Activated CD8-positive, alpha-beta memory T cell treated with anti-CD3 and anti-CD28 coated beads for 36 hours (primary cell): ENCODE measurements at regions not wholly inside any gene's neighbourhood (a gene's known extent, or its start where the extent isn't known, plus 50 kb on each side); places are given as distances from the start of the nearest gene placed in this dataset.

ENCODE experiments used
- CTCF ChIA-PET: fragments of 350-600 bp; sonication (Branson Sonifier 250); formaldehyde crosslinking; loops from one replicate; lab custom pipeline; 2021; ENCODE audit warnings: antibody characterized with exemption; lab: Charles Lee
- POLR2A ChIA-PET: fragments of 350-600 bp; sonication (Branson Sonifier 250); formaldehyde crosslinking; loops from one replicate; lab custom pipeline; 2021; ENCODE audit warnings: antibody characterized with exemption; lab: Charles Lee

DNA sequence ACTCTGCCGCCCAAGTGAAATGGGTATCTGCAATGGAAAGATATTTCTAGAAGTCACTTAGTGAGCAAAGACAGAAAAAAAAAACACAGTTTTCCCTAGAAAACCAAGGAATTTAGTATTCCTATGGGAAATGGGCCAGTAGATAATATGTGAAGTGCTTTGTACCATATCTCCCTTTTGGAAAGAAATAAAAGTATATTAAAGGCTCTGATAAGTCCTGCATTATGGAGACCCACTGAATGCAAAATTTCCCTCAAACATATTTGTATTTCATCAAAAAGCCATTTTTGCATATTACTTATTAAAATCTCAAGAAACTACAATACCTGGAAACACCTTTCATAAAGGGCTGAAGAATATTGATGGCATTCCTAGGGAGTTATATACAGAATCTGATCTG, 51.6 kb upstream of the DYNLRB2 start:
- POLR2A ChIA-PET: no interaction called here
- CTCF ChIA-PET: no interaction called here

DNA sequence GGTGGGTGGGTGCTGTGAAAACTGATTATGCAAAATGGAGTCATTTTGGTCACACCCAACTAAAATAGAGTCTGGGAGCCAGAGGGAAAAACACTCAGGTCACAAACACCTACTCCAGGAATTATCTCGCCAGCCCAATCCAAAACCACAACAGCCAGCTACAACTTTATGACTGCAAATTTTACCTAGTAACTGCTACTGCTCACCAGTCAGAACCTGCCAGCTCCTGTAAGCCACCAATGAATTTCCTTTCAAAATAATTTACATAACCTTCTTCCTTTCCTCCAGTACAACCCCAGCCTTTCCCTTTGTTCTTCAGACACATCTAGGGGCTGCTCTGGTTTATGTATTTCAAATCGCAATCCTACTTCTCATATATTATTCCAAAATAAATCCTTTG, 52.6 kb upstream of the DYNLRB2 start:
- ChIA-PET CTCF (no interaction called here), POLR2A (no interaction called here)

DNA sequence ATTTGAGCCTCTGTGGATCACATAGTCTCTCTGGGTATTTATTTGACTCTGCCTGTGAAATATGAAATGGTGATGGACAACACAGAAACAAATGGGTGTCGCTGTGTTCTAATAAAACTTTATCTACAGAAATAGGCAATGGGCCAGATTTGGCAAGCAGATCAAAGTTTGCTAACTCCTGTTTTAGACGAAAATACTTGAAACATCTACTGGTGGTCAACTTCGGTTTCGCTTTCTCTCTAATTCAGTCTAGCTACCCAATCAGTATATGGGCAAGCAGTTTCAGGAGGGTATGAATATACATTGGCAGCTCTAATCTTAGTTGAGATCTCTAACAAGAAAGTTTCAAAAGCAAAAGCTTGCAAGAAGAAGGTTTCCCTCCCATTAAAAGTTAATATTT, 60.1 kb upstream of the DYNLRB2 start:
- CTCF ChIA-PET: no interaction called here
- POLR2A ChIA-PET: no interaction called here

DNA sequence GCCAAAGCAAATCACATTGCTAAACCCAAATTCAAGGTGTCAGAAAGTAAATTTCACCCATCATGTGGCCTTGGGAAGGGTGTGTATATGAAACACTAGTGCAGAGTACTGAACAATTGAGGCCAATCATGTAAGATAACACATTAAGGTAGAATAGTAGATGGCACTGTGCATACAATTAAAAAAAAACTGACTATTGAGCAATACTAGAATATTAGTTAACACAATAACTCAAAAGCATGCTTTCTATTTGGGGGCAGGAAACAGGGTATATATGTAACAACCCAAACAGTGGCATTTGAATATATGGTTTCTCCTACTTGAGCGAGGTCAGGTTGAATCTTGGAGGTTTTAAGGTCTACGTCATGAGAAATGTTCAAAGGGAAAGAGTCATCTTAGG, 63.0 kb upstream of the DYNLRB2 start:
- CTCF ChIA-PET: no interaction called here

DNA sequence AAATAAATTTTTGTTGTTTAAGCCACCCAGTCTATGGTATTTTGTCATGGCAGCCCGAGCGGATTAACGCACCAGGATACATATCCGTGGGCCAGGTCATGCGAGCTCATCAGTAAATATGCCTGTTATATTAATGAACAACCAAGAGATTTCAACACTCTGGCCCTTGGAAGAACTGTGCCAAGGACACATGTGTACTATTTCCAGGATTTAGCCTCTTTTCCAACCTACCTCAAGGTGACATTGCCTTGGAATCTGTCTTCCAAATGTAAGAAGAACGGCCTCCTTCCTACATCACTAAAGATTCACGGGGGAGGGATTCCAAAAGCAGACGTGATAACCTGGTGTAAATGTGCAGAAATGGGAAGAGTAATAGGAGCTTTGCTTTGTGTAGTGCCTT, 72.8 kb upstream of the DYNLRB2 start:
- CTCF ChIA-PET: no interaction called here
- POLR2A ChIA-PET: no interaction called here

More for the DNA sequence above, 63.0 kb upstream of the DYNLRB2 start:
- POLR2A ChIA-PET: interaction anchor here (0.7 kb wide), 1 partner anchor 1265 kb away, joined by 4 read pairs; no protein-coding TSS in a partner anchor

DNA sequence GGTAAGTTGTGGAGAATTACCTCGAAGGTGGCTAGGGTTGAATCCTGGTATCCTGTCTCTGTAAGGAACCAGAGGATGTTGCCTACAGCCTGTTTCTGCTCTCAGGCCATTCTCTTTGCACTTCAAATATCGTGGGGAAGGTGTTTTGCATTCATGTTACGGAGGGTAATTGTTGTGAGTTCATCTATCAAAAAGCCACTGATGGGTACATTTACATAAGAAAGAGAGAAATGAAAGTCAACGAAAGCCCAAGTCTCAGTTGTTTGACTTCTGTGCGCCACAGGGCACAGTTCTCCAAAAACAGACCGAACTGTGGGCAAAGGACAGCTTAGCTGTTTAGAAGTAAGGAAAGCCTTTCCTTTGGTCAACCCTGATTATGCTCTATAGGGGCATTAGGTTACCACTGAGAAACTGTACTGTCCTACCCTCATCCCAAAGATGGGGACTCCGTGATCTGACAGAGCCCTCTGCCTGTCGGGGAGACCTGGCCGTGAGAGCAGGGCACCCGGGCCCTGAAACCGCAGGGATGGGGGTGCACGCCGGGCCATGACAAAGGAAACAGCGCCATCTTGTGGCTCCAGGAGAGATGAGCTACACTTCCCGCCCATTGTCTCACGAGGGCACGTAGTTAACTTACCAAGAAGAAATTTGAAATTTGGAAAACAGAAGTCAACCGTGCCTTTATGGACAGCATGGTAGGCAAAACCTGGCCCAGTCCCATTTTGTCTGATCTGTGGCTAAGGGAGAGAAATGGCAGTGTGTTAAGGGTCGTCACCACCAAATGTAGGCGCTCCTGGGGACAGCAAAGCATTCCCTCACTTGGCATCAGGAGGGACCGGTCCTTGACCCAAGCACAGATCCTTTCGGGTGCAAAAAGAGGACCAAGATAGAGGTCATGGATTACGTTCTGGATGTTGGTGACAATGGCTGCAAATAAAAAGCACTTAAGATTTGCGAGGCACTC, 74.5 kb upstream of the DYNLRB2 start:
- POLR2A ChIA-PET: no interaction called here
- CTCF ChIA-PET: interaction anchor here (1.0 to 1.6 kb wide), 6 partner anchors 9 to 1150 kb away, joined by 3 to 7 read pairs (median 4); no protein-coding TSS in a partner anchor

DNA sequence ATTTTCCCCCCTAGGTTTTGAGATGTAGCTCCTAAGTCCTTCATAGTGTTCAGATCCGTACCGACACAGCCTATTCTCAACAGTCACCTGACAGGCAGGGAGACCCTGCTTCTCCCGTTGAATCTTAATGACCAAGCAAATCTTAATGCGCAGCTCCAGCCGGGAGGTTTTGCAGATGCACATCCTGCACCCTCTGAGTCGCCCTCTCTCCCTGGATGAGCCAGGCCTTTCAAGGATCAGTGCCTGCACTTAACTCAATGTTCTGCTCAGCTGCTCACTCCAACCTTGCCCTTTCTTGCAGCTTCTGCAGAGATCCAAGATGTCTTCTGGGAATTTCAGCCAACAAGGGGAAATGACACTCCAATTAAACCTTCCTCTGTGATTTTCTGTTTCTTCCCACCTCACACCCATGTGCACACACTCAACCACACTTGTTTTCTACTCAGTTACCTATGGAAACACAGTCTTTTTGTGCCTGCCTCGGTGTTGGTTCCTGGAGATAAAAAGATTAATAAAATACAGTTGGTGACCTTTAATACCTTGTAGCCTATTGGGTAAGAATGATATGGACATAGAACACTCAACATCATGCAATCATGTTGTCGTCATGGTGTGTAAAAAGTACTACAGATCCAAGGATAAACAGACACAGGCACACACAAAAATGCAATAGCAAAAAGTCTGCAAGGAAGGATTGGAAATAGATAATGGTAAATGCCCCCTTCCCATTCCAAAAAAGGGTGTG, 76.9 kb upstream of the DYNLRB2 start:
- CTCF ChIA-PET: no interaction called here
- POLR2A ChIA-PET: no interaction called here

DNA sequence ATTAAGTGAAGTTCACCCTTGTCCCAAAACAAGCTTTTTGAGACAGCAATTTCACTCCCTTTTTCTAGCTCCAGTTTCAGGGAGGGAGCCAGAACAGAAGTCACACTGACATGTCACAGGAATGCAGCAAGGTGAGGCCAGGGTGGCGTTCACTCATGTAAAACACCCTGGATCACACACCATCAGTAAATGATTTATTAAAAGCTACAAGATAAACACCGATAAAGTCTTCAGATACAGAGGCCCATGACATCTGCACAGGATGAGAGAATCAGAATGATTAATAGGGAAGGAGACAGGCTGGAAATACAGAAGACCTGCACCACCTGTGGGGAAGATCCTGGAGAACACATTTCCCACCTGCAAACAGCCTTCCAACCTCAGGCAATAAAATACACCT, 77.5 kb upstream of the DYNLRB2 start:
- ChIA-PET CTCF (no interaction called here), POLR2A (no interaction called here)

DNA sequence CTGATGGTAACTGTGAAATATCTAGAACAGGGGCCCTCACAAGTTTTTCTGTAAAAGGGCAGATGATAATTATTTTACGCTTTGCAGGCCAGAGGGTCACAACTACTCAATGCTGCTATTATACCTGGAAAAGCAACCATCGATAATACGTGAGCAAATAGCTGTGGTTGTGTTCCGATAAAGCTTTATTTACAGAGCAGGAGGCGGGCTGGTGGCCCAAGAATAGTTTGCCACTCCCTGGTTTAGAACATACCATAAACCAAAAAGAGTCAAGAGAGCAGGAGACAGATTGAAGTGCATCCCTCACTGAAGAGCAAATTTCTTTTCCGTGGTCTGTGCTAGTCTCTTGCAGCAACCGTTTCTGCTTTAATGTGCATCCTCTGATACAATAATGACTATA, 77.9 kb upstream of the DYNLRB2 start:
- CTCF ChIA-PET: no interaction called here
- POLR2A ChIA-PET: no interaction called here

DNA sequence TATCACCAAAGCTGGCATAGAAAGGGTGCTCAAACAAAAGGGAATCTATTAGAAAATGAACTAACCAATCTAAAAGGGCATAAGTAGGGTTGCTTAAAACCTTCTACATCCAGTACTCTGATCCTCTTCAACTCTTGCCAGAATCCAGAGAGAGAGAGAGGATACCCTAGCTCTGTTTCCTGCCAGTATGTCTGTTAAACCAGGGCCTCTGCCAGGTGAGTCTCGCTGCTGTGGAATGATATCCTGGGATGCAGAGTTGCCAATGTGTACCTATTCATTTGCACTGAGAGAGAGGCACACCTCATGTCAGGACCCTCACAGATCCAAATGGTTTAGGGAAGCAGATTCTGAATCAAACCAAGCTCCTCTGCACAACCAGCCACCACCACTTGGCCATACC, 79.8 kb upstream of the DYNLRB2 start:
- CTCF ChIA-PET: no interaction called here
- POLR2A ChIA-PET: no interaction called here

DNA sequence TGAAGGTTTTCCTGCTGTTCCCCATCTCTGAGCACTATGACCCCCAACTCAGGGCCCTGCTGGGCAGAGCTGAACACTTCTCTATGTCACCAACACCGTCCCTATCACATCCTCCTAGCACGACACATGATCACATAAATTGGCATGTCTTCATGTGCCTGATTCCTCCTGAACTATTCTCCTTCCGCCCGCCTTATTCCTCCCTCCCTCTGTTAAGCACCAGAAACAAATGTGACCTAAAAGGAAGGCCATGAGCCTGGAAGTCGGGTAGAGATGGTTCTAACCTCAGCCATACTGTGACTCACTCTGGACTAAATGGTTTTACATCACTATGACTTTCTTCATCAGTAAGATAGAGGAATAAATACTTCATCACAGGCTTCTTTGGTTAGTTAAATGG, 80.8 kb upstream of the DYNLRB2 start:
- ChIA-PET CTCF (no interaction called here), POLR2A (no interaction called here)

DNA sequence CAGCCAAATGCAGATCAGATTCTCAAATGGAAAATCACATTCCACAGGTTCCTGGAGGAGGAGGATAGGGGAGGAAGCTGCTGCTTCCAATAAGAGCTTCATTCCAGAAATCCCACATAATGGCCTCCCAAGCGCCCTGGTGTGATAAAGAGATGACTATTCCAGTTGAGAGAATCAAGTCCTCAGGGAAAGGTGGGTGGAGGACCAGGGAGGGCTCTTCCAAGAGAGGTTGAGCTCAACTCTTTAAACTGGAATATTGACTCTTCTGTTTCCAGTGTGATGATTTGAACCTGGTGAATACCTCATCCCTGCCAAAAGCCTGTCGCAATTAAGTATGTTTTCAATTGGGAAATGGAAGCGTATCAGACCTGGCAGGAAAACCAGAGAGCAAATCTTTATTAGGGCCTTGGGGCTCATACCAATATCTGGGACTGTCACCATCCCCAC, 81.4 kb upstream of the DYNLRB2 start:
- POLR2A ChIA-PET: no interaction called here
- CTCF ChIA-PET: no interaction called here

DNA sequence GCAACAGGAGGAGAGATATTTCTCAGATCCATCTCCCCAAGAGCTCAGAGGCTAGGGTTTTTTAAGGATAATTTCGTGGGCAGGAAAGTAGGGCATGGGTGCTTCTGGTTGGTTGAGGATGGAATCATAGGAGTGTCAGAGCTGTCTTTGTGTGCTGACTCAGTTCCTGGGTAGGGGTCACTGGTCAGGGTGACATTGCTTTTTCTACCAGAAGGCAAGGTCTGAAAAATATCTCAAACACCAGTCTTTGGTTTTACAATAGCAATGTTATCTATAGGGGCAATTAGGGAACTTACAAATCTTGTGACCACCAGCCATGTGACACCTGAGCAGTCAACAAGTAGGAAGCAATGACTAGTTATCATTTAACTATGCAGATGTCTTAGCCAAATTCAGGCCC, 82.9 kb upstream of the DYNLRB2 start:
- ChIA-PET CTCF (interaction anchor here (1.3 kb wide), 1 partner anchor 9 kb away, joined by 3 read pairs; no protein-coding TSS in a partner anchor), POLR2A (no interaction called here)

DNA sequence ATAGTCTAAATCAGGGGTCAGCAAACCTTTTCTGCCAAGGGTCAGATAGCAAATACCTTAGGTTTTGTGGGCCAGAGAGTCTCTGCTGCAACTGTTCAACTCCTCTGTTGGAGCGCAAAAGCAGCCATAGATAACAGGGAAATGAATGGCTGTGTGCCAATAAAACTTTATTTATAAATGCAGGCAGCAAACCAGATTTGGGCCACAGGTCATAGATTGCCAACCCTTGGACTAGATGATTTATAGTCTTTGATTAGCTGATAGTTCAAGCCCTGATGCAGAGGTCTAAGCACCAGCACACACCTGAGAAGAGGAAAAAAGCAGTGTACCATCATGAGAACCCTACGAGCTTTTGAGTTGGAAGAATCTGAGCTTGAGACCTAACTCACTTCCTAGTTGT, 86.0 kb upstream of the DYNLRB2 start:
- ChIA-PET CTCF (no interaction called here), POLR2A (no interaction called here)

DNA sequence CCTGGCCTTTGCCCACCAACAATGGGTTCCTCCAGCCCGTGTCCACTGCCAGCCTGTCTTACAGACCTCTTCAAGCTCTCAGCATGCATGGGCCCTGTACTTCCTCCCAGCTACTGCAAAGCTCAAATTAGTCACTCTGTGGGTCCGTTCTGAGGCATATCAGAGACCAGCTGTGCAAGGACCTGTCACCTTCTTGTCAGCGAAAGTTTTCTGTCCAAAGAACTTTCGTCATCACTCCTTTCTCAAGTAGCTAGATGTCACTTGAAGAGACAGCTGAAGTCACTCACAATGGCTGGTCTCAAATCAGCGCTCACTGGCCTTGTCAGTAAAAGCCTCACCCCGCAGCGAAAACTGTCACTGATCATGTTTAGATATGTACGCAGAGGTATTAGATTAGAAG, 91.4 kb upstream of the DYNLRB2 start:
- POLR2A ChIA-PET: no interaction called here
- CTCF ChIA-PET: no interaction called here

DNA sequence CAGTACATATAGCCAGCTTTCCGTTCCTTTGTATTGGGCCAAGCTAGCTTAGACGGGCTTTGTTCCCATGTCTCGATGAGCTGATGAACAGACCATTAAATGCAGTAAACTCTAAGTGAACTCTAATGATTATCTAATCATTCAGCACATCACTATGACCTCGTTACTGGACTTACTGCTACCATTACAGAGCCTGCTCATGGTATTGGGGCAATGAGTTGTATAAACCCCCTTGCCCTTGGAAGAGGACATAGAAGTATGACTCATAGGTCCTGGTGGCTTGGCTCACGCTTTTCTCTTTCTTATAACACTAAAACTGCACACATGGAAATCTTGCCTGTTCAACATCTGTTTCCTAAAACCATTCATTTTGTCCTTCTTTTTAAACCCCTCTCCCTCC, 93.6 kb upstream of the DYNLRB2 start:
- CTCF ChIA-PET: no interaction called here
- POLR2A ChIA-PET: no interaction called here

DNA sequence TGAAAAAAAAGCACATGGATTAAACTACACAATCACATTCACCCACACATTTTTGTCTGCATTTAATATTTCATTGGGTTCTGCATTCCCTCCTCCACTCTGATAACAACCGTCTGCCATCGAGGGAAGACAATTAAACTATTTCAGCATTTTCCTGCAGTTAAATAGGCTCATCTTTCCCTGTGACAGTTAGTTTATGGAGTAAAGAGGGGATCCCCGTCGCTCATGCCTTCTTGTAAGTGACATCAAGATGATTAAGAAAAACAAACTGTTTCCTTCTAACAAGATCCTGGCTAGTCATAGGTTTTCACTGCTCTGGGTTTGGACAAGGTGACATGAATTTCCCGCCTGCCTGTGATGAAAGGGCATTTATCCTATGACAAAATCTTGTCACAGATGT, 98.0 kb upstream of the DYNLRB2 start:
- ChIA-PET CTCF (no interaction called here), POLR2A (no interaction called here)

DNA sequence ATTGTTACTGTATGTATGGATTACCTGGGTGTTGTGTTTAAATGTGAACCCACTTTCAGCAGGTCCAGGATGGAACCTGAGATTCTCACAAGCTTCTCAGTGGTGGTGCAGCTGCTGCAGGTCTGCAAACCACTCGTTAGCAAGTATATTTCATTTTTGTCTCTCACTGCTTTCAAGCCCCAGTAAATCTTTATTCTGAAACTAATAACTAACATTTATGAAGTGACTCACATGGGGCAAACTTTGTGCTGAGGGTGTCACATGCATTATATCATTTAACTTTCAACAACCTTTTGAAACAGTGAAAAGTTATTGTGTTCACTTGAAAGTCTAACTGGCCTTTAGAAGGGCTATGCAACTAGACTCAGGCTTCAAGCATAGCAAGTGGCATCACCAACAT, 98.9 kb upstream of the DYNLRB2 start:
- CTCF ChIA-PET: interaction anchor here (0.6 kb wide), 1 partner anchor 116 kb away, joined by 3 read pairs; no protein-coding TSS in a partner anchor
- POLR2A ChIA-PET: no interaction called here

DNA sequence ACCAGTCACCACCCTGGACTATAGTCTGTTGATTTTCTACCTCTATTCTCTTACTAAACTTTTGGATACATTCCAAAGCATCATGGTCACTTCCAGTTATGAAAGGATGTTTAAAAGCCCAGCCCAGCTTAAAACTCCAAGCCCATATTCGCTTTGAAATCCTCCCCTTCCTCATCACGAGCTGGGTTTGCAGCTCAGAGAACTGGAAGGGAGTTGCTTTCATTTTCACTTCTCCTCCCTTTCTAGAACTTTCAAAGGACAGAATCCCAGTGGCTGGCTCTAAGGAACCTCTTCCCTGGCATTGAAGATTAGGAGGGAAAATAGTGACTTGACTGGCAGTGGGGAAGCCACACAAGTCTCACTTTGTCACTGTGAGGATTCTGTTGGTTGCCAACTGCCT, 100.1 kb upstream of the DYNLRB2 start:
- ChIA-PET CTCF (no interaction called here), POLR2A (no interaction called here)

DNA sequence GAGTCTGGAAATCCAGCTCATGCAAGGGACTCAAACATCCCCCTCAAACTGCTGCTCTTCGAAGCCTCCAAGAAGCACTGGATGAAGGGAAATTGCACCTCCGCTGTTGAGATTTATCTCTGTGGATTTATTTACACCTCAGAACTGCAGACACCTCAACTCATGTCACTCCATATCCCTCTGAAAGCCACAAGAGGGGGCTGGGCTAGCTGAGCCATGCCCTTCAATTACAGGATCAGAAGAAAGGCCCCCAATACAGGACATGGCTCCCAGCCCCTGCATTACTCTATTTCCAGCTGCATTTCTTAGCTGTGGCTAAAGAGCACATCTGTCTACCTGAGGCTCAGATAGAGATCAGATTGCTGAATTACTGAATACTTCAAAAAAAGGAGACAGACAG, 103.1 kb upstream of the DYNLRB2 start:
- CTCF ChIA-PET: no interaction called here
- POLR2A ChIA-PET: no interaction called here

DNA sequence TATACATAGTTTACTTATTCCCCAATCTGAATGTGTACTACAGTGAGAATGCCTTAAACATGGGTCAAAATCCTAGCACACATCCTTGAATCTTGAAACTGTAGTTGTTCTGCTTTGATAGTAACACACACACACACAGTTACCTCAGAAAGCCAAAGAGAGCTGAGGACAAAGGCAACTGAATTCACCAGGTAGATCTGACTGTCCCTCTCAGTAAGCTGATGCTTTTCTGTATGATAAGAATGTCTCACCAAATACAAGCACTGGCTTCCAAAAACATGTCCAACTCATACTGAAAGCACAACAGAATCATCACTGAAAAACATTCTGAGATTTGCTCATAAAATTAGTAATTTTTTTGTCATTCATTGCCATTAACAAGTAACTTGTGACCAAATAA, 104.3 kb upstream of the DYNLRB2 start:
- ChIA-PET CTCF (no interaction called here), POLR2A (no interaction called here)
